ENCODE measurements at regions not wholly inside any gene's neighbourhood (a gene's known extent, or its start where the extent isn't known, plus 50 kb on each side); places are given as distances from the start of the nearest gene placed in this dataset.

DNA sequence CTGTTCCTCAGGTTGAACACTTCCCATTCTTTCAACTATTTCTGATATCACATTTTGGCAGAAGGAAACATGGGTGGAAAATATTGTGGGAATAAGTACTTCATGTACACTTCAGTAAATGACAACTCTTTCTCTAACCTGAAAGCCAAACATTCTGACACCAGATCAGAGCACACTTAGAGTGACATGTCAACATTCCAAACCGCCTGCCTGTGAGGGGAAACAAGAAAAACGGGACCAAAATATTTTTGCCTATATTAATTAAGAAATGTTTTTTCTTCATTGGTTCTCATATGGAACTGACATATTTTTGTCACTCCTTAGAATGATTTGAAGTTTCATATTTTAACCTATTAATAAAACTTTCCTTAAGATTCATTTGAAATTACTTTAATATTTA, 483.1 kb downstream of the MAFB start:
- POLR2A ChIA-PET (ENCODE audit: unreplicated experiment): no interaction called here
- Histone ChIP-seq H3K4me1 (ENCODE audit: insufficient read depth, low read length) (no peaks in the 10 kb centered on the region), H3K79me2 (ENCODE audit: low read length) (no peaks in the 10 kb centered on the region), H3K9ac (ENCODE audit: low read length) (no peak overlapping the region), H3K4me3 (ENCODE audit: low read length) (no peak overlapping the region), H2AFZ (ENCODE audit: low read length) (no peak overlapping the region), H3K4me2 (ENCODE audit: low read length) (no peak overlapping the region), H3K36me3 (ENCODE audit: low read depth, low read length) (no peaks in the 10 kb centered on the region), H3K27me3 (ENCODE audit: low read length) (no peaks in the 10 kb centered on the region), H3K9me3 (ENCODE audit: low read length) (peaks cover 13% of the 10 kb centered on the region; the same call in 1 of the 2 replicates), H3K9me2 (replicated peaks; ENCODE audit: low read length) (no peaks in the 10 kb centered on the region), H3F3A (ENCODE audit: low read length, unreplicated experiment) (no peaks in the 10 kb centered on the region), H4K20me1 (ENCODE audit: low read length) (no peaks in the 10 kb centered on the region), H3K27ac (ENCODE audit: low read length) (no peak overlapping the region)
- intact Hi-C loops (cut with micrococcal nuclease): no loop called here
- no peak for ATAC-seq
- BruUV-seq (replicated peaks): no TSS peak
- CTCF ChIA-PET: no interaction called here
- DNase-seq: no peak
- TF ChIP-seq EZH2 (IDR thresholded peaks at IDR 0.05; ENCODE audit: low read length, unreplicated experiment) (no peak), EZH2phosphoT487 (IDR thresholded peaks at IDR 0.05; ENCODE audit: borderline replicate concordance, low read length) (no peak)
- TF ChIP-seq, protein P1, sequence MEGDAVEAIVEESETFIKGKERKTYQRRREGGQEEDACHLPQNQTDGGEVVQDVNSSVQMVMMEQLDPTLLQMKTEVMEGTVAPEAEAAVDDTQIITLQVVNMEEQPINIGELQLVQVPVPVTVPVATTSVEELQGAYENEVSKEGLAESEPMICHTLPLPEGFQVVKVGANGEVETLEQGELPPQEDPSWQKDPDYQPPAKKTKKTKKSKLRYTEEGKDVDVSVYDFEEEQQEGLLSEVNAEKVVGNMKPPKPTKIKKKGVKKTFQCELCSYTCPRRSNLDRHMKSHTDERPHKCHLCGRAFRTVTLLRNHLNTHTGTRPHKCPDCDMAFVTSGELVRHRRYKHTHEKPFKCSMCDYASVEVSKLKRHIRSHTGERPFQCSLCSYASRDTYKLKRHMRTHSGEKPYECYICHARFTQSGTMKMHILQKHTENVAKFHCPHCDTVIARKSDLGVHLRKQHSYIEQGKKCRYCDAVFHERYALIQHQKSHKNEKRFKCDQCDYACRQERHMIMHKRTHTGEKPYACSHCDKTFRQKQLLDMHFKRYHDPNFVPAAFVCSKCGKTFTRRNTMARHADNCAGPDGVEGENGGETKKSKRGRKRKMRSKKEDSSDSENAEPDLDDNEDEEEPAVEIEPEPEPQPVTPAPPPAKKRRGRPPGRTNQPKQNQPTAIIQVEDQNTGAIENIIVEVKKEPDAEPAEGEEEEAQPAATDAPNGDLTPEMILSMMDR (conservative IDR thresholded peaks at IDR 0.05; ENCODE audit: low read depth, low read length): no peak

DNA sequence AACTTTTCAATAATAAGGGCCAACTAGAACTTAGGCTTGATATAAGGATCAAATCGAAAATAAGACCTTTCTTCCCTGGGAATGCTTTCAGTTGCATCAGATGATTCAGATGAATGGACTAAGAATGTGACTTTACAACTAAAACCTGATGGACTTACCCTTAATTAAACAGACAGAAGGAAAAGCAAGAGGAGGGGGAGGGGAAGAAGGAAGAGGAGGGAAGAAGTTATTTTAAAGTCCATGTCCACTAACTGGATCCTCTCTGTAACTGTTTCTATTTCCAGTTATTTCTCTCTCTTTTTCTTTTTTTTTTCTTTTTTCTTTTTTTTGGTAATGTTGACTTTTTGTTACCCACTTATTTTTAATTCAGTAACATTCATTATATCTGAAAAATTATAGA, 486.0 kb downstream of the MAFB start:
- no peak overlapping the region for H3K4me3 ChIP-seq (ENCODE audit: low read length)
- H4K20me1 ChIP-seq (ENCODE audit: low read length): no peaks in the 10 kb centered on the region
- intact Hi-C loops (cut with micrococcal nuclease): no loop called here
- no TSS peak for BruUV-seq (replicated peaks)
- no peak overlapping the region for H3K27ac ChIP-seq (ENCODE audit: low read length)
- H3K9me3 ChIP-seq (ENCODE audit: low read length): peaks cover 19% of the 10 kb centered on the region; the same call in 1 of the 2 replicates
- H3F3A ChIP-seq (ENCODE audit: low read length, unreplicated experiment): no peaks in the 10 kb centered on the region
- DNase-seq (no peak), ATAC-seq (no peak)
- H2AFZ ChIP-seq (ENCODE audit: low read length): no peak overlapping the region
- ChIA-PET CTCF (no interaction called here), POLR2A (ENCODE audit: unreplicated experiment) (no interaction called here)
- no peak overlapping the region for H3K9ac ChIP-seq (ENCODE audit: low read length)
- no peak for TF ChIP-seq EZH2phosphoT487 (IDR thresholded peaks at IDR 0.05; ENCODE audit: borderline replicate concordance, low read length)
- H3K9me2 ChIP-seq (replicated peaks; ENCODE audit: low read length): no peaks in the 10 kb centered on the region
- no peaks in the 10 kb centered on the region for H3K4me1 ChIP-seq (ENCODE audit: insufficient read depth, low read length)
- no peaks in the 10 kb centered on the region for H3K27me3 ChIP-seq (ENCODE audit: low read length)
- no peaks in the 10 kb centered on the region for H3K36me3 ChIP-seq (ENCODE audit: low read depth, low read length)
- H3K79me2 ChIP-seq (ENCODE audit: low read length): no peaks in the 10 kb centered on the region
- no peak overlapping the region for H3K4me2 ChIP-seq (ENCODE audit: low read length)

DNA sequence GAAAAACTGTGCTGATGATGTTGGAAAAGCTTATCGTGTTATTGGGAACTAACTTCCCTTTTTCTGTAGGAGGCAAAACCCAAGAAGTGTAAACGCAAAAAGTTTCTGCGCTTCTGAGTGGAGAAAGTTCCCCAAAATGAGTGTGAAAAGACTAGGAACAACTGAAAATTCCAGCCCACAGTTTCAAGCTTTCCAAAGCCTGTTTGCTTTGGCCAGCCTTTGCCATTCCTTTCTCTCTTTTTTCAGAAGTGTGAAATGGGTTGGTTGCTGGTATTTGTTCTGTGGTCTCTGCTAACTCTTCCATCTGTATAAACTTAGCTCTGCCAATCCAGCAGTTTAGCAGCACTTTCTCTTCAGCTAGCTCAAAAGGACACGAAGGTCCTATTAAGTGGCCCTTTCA, 491.3 kb downstream of the MAFB start:
- Histone ChIP-seq H3K79me2 (ENCODE audit: low read length) (no peaks in the 10 kb centered on the region), H3K4me1 (ENCODE audit: insufficient read depth, low read length) (no peaks in the 10 kb centered on the region), H2AFZ (ENCODE audit: low read length) (no peak overlapping the region), H3K9ac (ENCODE audit: low read length) (no peak overlapping the region), H3K27ac (ENCODE audit: low read length) (no peak overlapping the region), H3K9me3 (ENCODE audit: low read length) (peaks cover 14% of the 10 kb centered on the region; the same call in 1 of the 2 replicates), H3K9me2 (replicated peaks; ENCODE audit: low read length) (no peaks in the 10 kb centered on the region), H4K20me1 (ENCODE audit: low read length) (no peaks in the 10 kb centered on the region), H3K36me3 (ENCODE audit: low read depth, low read length) (no peaks in the 10 kb centered on the region), H3K4me2 (ENCODE audit: low read length) (no peak overlapping the region), H3F3A (ENCODE audit: low read length, unreplicated experiment) (no peaks in the 10 kb centered on the region), H3K27me3 (ENCODE audit: low read length) (no peaks in the 10 kb centered on the region), H3K4me3 (ENCODE audit: low read length) (no peak overlapping the region)
- BruUV-seq (replicated peaks): no TSS peak
- TF ChIP-seq, protein P1 (conservative IDR thresholded peaks at IDR 0.05; ENCODE audit: low read depth, low read length): no peak
- no peak for TF ChIP-seq EZH2 (IDR thresholded peaks at IDR 0.05; ENCODE audit: low read length, unreplicated experiment)
- no peak for TF ChIP-seq EZH2phosphoT487 (IDR thresholded peaks at IDR 0.05; ENCODE audit: borderline replicate concordance, low read length)
- ATAC-seq (no peak), DNase-seq (no peak)
- POLR2A ChIA-PET (ENCODE audit: unreplicated experiment): no interaction called here
- intact Hi-C loops (cut with micrococcal nuclease): no loop called here
- CTCF ChIA-PET: no interaction called here
